Mucosa of descending colon (tissue), 3 donors: ENCODE measurements at regions not wholly inside any gene's neighbourhood (a gene's known extent, or its start where the extent isn't known, plus 50 kb on each side); places are given as distances from the start of the nearest gene placed in this dataset.

Experiments used
- ATAC-seq: fragments of 200-7000 bp; cut with Tn5 transposase; one replicate; pipeline ENCODE4 v1.9.1; 2020; ENCODE audit warnings: mild to moderate bottlenecking, moderate library complexity
- DNase-seq, 3 donors: peaks; one replicate each; pipeline ENCODE4 v3.0.0-alpha.2; 2020
- H3K36me3 ChIP-seq: fragments of 200-600 bp; one replicate; pipeline ENCODE4 v1.8.0; 2021; ENCODE audit warnings: low read depth, mild to moderate bottlenecking
- H3K4me1 ChIP-seq: fragments of 200-600 bp; one replicate; pipeline ENCODE4 v1.8.0; 2021; ENCODE audit warnings: low read depth, mild to moderate bottlenecking
- H3K4me3 ChIP-seq: fragments of 200-600 bp; one replicate; pipeline ENCODE4 v1.8.0; 2021; ENCODE audit warnings: mild to moderate bottlenecking
- H3K9me3 ChIP-seq: fragments of 200-600 bp; one replicate; pipeline ENCODE4 v1.8.0; 2021; ENCODE audit warnings: mild to moderate bottlenecking
- intact Hi-C, 2 donors: fragments of 100-400 bp; cut with DNase I in 1 of 2; cut with micrococcal nuclease in 1 of 2; formaldehyde crosslinking; loops; one replicate each; pipeline versions ENCODE4 v1.11.0 to v1.11.1; 2022; cut with DNase I, micrococcal nuclease
- TF ChIP-seq, protein P1 (sequence below): fragments of 200-600 bp; IDR thresholded peaks from one replicate; pipeline ENCODE4 v1.8.0; 2022; ENCODE audit warnings: antibody characterized with exemption, mild to moderate bottlenecking
- donor health status: DM: no; HTN: no; CAD: no; lungs with moderate emphysema.
- donor health status: DM: no; HTN: no; CAD: no.
- donor health status: DM: no; HTN: yes; CAD: no.

- no peak for DNase-seq
Measured at GRCh38 chr10:129285459-129285858, 181.6 kb upstream of the MGMT start.

GRCh38 chr10:129288999-129289584, 177.9 kb upstream of the MGMT start:
- Histone ChIP-seq H3K36me3 (no peaks in the 10 kb centered on the region), H3K4me1 (no peaks in the 10 kb centered on the region), H3K4me3 (no peak overlapping the region), H3K9me3 (no peaks in the 10 kb centered on the region)
- intact Hi-C loops: no loop called here
- no peak for DNase-seq
- ATAC-seq: no peak
- TF ChIP-seq, protein P1, sequence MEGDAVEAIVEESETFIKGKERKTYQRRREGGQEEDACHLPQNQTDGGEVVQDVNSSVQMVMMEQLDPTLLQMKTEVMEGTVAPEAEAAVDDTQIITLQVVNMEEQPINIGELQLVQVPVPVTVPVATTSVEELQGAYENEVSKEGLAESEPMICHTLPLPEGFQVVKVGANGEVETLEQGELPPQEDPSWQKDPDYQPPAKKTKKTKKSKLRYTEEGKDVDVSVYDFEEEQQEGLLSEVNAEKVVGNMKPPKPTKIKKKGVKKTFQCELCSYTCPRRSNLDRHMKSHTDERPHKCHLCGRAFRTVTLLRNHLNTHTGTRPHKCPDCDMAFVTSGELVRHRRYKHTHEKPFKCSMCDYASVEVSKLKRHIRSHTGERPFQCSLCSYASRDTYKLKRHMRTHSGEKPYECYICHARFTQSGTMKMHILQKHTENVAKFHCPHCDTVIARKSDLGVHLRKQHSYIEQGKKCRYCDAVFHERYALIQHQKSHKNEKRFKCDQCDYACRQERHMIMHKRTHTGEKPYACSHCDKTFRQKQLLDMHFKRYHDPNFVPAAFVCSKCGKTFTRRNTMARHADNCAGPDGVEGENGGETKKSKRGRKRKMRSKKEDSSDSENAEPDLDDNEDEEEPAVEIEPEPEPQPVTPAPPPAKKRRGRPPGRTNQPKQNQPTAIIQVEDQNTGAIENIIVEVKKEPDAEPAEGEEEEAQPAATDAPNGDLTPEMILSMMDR: no peak

More at GRCh38 chr10:129285459-129285858, 181.6 kb upstream of the MGMT start:
- no peaks in the 10 kb centered on the region for H3K36me3 ChIP-seq
- TF ChIP-seq, protein P1: no peak
- H3K4me3 ChIP-seq: no peak overlapping the region
- H3K4me1 ChIP-seq: no peaks in the 10 kb centered on the region
- no peaks in the 10 kb centered on the region for H3K9me3 ChIP-seq
- no peak for ATAC-seq
- intact Hi-C loops: no loop called here

DNA sequence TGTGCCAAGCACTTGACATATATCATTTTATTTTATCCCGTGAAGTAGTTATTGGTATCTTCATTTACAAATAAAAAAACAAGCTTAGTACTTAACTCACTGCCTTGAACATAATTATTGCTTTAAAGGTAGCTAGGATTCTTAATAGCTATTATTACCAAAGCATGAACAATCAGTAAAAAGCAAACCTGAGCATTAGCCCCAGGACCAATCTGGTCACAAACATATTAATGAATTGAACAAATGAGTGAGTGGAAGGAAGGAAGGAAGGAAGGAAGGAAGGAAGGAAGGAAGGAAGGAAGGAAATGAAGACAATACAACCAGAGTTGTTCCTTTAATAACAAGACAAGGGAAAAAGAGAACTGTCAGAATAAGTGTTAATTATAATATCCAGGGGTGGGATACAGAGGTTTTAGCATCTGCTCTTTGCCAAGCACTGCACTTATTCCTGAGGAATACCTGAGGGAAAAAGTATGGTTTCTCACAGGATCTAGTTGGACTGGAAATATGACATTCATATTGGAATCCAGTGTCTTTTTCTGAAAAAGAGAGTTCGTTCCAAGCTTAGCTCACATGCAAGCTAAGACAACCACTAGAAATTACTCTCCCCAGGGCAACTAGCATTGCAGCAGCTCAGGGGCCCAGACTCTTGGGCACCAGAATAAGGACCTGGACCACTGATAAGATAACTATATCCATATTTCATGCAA, 172.9 kb upstream of the MGMT start:
- intact Hi-C loops: no loop called here
- Histone ChIP-seq H3K4me1 (no peaks in the 10 kb centered on the region), H3K4me3 (no peak overlapping the region), H3K9me3 (no peaks in the 10 kb centered on the region), H3K36me3 (no peaks in the 10 kb centered on the region)
- DNase-seq (no peak), ATAC-seq (no peak)
- TF ChIP-seq, protein P1: no peak

- DNase-seq (no peak), ATAC-seq (no peak)
- H3K9me3 ChIP-seq: no peaks in the 10 kb centered on the region
- TF ChIP-seq, protein P1: no peak
- no peaks in the 10 kb centered on the region for H3K4me1 ChIP-seq
- H3K4me3 ChIP-seq: no peak overlapping the region
- intact Hi-C loops: no loop called here
- H3K36me3 ChIP-seq: no peaks in the 10 kb centered on the region
Measured at GRCh38 chr10:129294944-129295343, 172.1 kb upstream of the MGMT start.

- ATAC-seq (no peak), DNase-seq (no peak)
- Histone ChIP-seq H3K36me3 (no peaks in the 10 kb centered on the region), H3K4me1 (no peaks in the 10 kb centered on the region), H3K4me3 (no peak overlapping the region), H3K9me3 (no peaks in the 10 kb centered on the region)
- TF ChIP-seq, protein P1: no peak
- intact Hi-C loops: no loop called here
Measured at GRCh38 chr10:129305046-129305445, 162.0 kb upstream of the MGMT start.
